DMS 273 (cell line): ENCODE measurements at regions not wholly inside any gene's neighbourhood (a gene's known extent, or its start where the extent isn't known, plus 50 kb on each side); places are given as distances from the start of the nearest gene placed in this dataset.

Experiments used
- DNase-seq: peaks from one replicate; lab custom pipeline; 2025; ENCODE audit not compliant: unreplicated experiment; lab: John Stamatoyannopoulos, UW

DNA sequence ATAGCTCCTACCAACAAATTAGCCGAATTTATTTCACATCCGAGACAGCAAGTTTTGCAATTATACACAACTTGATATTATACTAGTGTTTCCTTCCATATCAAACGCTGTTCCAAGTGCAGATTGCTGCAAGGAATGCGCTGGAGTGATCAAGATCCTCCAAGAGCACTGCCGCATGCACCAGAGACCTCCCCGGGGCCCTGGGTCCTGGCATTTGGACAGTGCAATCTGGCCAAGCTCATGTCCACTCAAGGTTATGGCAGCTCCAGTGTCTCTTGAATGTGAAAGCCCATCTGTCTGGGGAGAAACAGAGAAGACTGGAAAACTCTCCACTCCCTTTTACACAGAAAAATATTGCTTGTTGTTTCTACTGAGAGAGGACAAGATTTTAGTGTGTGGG is 111.9 kb downstream of the HSPH1 start:
- DNase-seq: no peak

DNA sequence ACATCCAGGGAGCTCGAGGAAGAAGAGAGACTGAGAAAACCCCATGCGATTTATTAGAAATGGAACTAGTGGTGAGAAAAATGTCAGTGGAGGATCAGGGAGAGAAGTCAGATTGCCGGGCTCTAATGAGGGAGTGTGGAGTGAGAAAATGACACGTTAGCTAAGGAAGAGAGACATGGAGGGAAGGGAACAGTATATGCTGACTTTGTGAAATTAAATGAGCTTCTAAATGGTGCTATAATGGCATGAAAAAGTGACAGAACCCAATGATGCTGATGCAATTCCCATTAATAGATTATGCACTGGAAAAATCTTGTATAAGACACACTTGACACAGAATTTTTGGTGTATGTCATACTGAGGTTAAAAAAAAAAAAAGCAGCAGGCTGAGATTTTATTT is 112.6 kb downstream of the HSPH1 start:
- no peak for DNase-seq

DNA sequence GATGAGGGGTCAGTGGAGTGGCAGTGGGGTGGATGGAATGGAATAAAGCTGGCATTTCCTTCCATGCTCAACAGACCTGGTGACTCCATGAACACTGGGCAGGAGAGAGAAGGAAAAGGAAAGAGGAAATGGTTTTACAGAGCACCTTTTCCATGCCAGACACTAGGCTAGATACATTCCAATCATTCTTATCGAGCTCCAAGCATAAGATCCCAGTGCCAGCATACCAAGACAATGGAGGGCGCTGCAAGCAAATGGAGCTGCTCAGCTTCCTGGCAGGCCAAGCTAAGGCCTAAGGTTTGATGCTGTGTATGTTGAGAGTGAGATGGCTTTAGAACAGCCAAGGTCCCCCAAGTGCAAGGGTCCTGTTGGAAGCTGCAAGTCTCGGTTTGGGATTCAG is 113.2 kb downstream of the HSPH1 start:
- no peak for DNase-seq

DNA sequence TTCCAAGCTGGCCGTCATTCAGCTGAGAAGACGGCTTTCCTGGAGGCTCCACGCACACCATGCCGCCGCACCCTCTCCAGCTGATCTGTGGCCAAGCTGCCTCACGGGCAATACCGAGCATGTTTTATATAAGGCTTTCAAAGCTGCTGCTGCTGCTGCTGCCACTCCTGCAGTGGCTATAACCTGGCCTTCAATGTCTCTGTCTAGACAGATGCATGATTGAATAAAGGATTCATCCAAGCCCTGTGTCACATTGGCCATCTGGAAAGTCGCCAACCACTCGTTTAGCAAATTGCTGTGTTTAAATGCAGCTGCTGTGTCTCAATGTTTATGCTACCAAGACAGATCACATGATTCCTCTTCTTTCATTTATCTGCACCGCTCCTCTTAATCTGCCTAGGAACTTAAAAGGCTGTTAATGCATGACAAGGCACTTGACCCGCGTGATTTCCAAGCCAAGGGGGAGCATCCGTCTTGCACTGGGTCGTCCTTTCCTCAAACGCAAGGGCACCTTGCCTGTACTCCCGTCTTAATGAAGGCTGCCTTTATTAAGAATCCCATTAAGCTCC is 114.3 kb downstream of the TEX26 start:
- peak; percentile 57 for DNase-seq

DNA sequence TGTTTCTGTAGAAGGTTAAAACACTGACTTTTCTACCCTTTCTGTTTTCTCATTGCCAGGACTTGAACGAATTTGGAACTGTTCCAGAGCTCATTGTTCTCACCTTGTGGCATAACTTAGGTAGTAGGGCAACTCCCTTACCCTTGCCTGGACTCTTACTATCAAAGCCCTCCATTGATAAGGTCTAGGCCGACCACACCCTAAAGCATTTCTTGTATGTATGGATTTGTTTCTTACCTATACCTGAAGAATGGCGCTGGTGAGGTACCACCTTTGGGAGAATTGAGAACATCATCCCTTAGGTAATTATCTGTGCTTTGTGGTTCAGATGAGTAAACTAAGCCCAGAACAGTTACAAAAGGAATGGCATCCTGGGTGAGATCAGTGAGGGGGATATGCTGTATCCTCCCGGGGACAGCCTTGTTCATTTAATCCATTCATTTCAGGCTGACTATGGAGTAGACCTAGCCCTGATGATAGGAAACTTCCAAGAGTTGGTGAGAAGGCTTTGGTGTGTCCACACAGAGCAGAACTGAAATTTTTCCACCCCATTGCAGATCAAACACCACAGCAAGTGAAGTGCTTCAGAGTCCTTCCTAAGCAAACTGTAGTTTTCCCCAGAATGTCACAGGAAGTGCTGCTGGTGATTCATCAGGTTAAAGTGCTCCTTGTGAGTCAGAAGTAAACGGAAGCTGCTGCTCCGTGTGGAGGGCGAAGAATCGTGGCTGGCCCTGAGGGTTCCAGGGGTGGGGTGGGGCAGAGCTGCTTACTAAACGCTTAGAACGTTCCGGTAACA is 113.0 kb downstream of the TEX26 start:
- no peak for DNase-seq

DNA sequence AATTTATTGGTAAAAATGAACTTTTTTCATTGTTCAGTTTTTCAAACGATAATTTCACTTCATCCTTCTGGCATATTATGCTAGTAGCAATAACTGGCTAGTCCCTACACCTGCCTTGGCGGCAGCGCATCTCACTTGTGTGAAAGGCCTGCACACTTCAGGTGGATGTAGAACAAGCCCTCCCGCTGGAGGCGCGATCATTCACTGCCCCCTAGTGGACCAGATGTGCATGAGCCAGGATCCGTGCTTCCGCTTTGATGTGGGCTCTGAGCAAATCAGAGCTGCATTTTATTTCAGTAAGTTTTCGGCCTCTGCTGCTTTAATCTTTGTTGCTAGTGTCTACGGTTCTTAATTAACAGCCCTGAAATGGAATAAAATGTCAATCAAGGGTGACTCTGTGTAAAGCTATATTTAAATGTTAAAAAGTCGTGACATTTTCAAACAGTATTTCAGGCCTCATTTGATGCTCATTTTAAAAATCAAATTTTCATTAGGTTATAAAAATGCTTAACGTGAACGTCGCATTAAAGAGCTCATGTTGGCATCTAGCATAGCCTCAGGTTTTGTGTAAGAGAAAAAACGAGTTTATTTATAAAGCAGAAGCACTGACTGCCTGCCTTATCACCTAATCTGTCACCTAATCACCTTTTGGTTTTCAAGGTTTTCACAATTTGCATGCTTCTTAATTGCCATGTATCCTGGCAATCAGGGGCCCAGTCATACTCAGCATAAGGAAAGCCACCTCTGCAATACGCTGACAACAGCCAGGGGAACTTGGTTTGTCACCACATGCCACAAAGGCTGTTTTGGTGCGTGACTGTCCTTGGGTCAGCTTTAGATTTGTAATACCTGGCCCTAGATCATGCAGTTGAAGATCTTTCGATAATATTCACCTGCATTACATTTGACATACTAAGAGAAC is 112.2 kb downstream of the TEX26 start:
- peak; percentile 82 for DNase-seq

DNA sequence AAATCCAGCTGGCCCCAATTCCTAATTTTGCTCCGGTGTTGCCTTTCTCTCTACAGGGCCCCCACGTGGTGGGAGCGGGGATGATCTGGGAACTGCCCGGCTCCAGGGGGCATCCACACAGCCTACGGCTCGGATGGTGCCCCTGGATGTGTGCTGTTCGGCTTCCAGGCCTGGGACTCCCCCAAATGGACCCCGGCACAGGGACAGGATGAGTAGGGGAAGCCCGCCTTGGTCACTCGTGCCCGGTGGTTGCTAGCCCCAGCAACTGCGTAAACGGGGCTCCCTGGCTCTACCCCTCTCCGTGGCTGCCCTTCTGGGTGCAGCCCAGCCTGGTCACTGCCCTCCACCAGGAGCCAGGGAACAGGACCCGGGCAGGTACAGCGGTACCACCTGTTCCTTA is 111.5 kb downstream of the TEX26 start:
- peak; percentile 6 for DNase-seq

DNA sequence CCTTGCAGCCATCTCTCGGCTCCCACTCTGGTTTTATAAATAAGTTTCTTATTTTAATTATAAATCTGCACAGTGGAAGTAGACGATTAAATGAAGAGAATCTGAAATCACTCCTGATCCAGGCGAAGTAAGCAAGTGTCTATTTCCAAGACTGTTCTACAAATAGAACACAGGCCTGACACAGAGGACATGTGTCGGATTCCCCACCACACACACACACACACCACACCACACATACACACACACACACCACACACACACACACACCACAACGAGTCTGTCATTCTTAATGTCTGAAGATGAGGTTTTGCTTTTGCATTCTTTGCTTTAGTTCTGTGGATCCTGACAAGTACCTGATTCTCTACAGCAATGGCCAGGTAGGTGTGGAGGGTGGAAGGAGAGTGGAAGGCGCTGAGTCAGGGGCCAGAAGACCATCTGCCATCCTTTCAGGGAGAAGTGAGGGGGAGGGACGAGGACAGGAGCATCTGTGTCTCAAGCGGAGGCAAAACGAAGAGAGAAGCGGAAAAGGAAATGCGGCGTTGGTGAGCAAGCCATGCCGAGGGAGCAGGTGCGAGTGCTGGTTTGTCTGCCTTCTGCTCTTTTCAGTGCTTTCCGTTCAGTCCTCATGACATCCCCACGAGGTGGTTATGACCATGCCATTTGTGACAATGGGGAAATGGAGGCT is 110.2 kb downstream of the TEX26 start:
- no peak for DNase-seq

DNA sequence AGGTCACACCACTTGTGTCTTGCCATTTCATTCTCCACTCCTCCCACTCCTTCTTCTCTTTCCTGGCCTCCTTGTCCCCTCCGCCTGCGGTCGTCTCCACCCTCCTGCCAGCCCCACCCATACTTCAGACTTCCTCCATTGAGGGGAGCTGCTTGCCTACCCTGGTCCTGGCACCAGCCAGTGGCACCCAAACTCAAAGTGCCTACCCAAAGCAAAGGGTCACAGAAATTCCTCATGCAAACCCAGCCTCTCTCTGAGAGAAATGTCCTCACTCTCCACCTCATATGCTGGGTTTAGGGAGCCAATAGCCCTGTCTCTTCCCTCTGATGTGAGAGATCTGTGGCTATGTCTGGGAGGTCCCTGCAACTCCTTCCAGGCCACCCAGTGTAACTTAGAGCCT is 109.6 kb downstream of the TEX26 start:
- no peak for DNase-seq

DNA sequence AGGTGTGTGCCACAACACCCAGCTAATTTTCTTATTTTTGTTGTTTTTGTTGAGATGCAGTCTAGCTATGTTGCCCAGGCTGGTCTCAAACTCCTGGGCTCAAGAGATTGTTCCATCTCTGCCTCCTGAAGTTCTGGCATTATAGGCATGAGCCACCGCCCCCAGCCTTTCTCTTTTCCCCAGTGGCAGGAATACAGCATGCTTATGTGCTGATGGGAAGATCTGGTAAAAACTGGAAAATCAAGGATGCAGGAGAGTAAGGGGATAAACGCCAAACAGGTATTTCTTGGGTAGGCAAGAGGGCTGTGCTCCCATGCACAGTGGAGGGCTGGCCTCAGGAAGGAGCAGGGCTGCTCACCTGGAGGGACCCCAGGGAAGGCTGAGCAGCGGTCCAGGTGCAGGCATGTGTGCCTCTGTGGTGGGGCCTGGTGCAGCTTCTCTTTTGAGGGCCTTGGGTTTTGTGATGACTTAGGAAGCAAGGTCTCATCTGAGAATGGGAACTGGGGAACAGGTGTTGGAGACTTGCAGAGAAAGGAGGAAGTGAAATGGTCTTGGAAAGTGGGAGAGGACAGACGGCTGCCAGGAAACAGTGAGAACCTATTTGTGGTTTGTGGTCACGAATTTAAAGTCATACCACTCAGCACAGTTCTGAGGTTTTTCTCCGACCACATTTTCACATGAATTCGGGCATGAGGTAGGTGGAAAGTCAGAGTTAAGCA is 106.5 kb downstream of the TEX26 start:
- no peak for DNase-seq

DNA sequence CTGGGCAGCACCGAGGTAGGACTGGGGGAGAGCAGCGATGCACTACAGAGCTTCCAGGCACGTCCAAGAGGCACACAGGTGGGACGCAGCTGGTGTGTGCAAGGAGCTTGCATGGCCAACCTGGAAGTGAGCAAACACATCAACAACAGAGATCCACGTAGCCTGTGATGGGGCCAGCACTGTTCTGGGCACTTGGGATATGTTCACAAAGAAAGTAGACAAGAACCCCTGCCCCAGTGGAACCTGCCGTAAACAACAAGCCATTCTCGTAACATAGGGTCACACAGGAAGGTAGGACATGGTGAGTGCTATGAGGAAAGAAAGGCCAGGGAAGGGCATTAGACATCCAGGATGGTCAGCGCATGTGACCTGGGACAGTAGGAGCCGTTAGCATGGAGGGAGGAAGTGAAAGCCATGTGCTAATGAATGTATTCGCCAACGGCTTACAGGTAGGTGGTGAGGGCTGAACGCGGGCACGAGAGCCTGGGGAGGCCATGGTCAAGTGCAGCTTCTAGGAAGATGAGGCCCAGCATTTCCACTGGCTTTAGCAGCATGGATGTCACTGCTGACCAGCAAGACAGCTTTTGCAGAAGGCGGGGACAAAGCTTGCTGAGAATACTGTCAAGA is 105.5 kb downstream of the TEX26 start:
- no peak for DNase-seq

DNA sequence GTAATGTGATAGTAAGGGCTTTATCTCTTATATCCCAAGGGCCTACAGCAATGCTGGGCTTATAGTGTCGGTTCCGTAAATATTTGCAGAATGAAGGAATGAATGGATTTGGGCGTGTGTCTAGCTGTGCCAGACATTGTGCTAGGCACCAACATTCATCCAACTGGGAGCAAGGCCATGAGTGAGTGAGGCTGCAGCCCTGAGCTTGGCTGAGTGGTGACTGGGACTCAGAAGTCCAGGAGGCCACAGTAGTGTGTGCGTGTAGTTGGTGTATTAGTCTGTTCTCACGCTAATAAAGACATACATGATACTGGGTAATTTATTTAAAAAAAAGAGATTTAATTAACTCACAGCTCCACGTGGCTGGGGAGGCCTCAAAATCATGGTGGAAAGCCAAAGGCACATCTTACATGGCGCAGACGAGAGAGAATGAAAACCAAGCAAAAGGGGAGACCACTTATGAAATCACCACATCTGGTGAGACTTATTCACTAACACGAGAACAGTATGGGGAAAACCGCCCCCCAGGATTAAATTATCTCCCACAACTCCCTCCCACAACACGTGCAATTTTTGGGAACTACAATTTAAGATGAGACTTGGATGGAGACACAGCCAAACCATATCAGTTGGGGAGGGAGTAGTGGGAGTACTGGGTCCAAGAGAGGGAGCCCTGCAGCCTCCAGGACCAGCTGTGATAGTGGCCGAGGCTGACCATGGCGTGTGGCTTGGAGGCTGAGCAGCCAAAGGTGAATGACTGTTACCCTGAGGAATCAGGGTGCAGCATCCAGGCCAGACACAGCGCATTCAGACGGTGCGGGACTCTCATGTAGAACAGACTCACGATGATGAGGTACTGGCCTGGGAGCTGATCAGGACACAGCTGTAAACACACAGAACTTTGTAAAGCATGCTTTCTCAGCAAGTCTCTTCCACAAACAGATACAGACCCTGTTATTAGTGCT is 104.6 kb downstream of the TEX26 start:
- no peak for DNase-seq

DNA sequence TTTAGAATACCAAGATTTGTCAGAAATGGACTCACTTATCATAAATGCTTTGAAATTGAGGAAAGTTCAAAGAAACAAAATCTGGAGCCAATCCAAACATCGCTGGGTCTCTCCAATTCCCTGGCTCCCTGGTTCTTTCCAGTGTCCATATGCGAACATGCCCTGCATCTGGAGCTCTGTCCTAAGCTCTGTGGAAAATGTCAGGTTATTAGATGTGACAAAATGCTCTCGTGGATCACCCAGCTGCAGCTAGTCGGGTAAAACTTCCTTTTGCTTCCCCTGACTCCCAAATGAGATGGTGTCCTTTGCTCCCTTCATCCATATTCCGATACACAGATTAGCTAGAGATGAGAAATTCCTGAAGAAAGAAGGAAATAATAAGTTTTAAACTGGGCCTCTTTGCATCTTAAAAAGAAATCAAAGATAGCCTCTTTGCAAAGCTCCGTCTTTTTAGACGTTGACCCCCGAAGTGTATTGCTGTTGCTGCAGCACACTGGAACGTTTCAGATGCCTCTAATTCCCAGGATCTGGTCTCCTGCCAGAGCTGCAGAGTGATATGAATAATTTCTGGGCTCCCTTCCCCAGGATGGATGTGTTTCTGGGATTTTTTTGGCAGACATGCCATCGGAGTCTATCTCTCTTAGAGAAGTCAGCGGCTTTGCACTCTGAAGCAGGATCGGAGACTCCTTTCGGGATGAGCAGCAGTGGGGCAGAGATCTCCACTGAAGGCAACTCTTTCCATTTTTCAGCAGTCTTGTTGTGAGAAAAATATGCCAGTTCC is 102.9 kb downstream of the TEX26 start:
- no peak for DNase-seq

DNA sequence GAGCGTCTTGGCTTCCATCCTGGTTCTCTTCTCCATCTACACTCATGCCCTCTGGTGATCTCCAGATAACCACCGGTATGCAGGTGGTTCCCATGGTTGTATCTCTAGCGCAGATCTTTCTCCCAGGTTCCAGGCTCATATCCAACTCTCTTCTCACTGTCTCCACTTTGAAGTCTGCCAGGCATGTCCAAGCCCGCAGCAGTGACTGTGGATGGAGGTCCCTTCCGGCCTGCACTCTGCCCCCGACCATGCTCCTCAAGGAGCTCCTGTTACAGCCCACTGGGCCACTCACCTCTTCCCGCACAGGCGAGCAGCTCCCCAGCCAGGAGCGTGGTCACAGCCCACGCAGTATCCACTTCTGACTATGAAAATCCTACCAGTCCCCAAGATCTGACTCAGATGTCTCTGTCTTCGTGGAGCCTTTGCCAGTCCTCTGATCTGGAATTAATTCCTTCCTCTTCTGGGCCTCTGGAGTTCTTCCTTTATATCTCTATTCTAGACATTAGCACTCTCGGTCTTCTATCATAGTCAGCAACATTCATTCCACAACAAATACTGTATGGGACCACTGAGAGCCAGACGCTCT is 100.2 kb downstream of the TEX26 start:
- no peak for DNase-seq

DNA sequence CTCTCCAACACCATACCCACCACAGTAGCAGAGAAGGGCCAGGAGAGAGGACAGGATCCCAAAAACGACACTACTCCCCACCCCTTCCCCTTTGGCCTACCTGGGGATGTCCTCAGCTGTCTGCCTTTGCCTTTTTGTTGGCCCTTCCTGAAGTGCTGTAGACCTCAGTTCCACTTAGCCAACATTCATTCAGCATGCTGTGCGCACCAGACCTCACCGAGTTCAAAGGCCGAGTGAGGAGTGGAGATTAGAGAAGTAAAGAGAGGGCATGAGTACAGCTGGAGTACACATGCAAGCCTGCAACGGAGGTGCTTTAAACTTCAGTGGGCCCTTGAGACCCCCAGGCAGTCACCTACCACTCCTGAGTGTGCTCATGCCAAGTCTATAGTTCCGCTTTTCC is 99.0 kb downstream of the TEX26 start:
- no peak for DNase-seq

DNA sequence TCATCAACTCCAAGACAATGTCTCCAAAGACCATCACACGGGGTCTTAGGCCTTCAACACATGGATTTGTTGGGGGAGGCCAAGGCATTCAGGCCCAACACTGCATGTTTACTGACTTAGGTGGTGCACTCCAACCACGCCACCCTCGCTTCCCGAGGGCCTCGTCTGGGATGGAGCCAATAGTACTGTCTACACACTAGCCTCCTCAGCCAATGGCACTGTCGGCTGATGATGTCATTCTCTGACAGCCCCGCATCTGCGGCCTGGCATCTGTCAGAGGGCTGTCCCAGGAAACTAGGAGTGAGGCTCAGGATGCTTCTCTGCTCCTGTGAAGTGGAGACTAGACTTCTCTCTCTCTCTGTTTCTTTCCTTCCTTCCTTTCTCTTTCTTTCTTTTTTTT is 96.6 kb downstream of the TEX26 start:
- peak; percentile 59 for DNase-seq

DNA sequence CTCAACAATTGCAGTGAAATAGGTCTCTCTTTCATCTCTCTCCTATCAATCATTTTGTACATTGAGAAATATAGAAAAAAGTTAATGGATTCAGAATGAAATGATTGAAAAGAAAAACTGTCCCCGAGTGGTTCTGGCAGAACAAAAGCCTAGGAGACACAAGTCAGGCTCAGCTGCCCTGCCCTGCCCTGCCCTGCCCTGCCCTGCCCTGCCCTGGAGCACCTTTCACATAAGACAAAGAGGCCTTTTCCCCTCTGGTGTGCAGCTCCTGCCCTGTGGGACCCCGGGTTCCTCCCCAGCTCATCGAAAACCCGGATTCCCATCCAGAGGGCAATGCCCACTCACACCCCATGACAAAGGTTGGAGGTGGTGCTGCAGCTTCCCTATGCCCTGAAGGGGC is 94.7 kb downstream of the TEX26 start:
- no peak for DNase-seq
